AG09309 (cell line): ENCODE measurements at regions not wholly inside any gene's neighbourhood (a gene's known extent, or its start where the extent isn't known, plus 50 kb on each side); places are given as distances from the start of the nearest gene placed in this dataset.

Experiments used
- DNase-seq: peaks from one replicate; pipeline ENCODE4 v3.0.0-alpha.2; 2010; ENCODE audit warnings: low read depth
- H3K4me3 ChIP-seq: 2 replicates; pipeline ENCODE4 v1.5.1; 2011; ENCODE audit warnings: mild to moderate bottlenecking, low read depth, low read length, moderate library complexity; ENCODE audit not compliant: control insufficient read depth
- TF ChIP-seq, protein P1 (sequence below): IDR thresholded peaks from 2 replicates; pipeline ENCODE4 v1.5.1; 2011; ENCODE audit warnings: mild to moderate bottlenecking, low read depth, low read length, inconsistent platforms; ENCODE audit not compliant: insufficient read depth, control insufficient read depth; ENCODE audit errors: missing control alignments

DNA sequence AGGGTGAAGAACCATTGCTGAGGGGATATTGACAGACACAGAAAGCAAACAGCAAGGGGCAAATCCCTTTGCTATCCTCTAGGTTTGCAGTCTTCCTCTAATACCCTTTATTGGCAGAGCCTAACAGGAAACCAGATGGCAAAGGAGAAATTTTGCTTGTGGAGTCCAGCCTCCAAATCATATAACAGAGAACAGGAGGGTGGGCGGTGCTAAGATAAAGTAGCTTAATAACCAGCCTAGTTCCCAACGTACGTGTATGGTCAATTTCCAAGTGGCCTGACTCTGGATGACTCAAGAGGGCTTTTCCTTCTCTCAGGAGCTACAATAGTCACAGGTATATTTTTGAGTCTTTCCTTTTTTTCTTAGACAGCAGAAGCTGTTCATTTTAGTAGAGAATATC, 404.5 kb downstream of the PDCD6IP start:
- DNase-seq, result no peak
- TF ChIP-seq, protein P1, sequence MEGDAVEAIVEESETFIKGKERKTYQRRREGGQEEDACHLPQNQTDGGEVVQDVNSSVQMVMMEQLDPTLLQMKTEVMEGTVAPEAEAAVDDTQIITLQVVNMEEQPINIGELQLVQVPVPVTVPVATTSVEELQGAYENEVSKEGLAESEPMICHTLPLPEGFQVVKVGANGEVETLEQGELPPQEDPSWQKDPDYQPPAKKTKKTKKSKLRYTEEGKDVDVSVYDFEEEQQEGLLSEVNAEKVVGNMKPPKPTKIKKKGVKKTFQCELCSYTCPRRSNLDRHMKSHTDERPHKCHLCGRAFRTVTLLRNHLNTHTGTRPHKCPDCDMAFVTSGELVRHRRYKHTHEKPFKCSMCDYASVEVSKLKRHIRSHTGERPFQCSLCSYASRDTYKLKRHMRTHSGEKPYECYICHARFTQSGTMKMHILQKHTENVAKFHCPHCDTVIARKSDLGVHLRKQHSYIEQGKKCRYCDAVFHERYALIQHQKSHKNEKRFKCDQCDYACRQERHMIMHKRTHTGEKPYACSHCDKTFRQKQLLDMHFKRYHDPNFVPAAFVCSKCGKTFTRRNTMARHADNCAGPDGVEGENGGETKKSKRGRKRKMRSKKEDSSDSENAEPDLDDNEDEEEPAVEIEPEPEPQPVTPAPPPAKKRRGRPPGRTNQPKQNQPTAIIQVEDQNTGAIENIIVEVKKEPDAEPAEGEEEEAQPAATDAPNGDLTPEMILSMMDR, result no peak
- no peak overlapping the region for H3K4me3 ChIP-seq

DNA sequence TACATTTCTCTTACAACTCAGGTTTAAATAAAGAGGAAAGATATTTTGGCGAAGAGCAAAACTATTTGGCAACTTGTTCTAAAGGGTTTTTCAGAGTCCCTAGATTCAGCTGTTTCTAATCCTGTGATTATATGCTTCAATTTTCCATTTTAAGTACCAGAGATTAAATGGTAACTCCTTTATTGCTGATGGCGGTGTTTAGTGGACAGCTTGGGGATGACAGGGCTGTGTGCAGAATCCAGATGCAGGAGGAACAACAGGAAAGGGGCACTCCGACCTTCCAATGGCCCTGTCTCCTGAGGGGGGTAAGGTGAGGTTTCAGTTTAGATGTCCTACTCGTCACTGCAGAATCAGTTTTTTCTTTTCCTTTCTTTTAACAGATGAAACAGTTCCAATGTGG, 405.0 kb downstream of the PDCD6IP start:
- TF ChIP-seq, protein P1, result no peak
- H3K4me3 ChIP-seq, result no peak overlapping the region
- DNase-seq, result no peak

DNA sequence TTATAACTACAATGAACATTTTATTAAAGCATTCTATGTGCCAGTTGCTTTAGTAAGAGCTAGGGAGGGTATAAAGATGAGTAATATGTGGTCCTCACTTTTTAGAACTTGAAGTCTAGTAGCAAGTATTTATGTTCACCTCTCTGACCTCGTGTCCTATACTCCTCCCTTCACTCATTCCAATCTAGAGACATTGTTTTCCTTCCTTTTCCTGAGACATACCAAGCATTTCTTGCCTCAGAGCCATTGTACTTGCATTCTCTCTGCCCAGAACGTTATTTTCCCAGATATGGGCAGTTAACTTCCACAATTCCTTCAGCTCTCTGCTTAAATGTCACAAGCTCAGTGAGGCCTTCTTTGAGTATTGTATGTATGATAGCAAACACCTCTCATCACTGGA, 408.6 kb downstream of the PDCD6IP start:
- no peak overlapping the region for H3K4me3 ChIP-seq
- TF ChIP-seq, protein P1, result no peak
- DNase-seq, result no peak

DNA sequence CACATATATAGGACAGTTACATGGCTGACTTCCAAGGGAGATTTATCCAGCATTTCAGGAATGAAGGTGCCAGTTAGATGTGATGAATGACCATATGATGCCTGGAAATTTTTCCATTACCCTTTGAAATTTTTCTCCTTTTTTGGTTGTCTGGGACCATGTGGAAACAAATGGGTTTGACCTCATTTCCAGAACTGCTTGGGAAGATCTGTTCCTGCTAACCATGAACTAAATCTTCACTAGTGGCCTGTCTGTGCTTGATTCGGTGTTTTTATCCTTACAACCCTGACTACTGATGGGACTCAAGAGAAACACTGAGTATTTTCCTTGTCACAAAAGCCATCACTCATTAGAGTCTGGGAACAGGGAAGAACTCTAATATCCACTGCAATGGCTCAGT, 409.4 kb downstream of the PDCD6IP start:
- TF ChIP-seq, protein P1, result no peak
- no peak overlapping the region for H3K4me3 ChIP-seq
- no peak for DNase-seq

DNA sequence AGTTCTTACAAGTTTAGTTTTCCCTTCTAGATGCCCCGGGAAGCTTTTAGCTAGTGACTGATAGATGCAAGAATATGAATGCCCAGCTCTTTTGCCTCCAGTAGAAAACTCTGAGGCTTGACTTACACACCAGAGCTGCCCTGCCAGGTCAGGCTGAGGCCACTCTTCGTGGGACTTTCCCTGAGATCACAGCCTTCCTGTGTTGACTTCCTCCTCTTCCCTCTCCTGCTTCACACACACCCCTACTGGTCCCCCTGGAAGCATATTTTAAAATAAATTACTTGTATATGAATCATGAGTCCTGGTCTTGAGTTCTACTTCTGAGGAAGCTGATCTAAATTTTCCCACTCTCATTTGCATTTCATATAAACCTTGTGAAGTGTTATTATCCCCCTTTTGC, 413.7 kb downstream of the PDCD6IP start:
- no peak for DNase-seq
- H3K4me3 ChIP-seq, result no peak overlapping the region
- TF ChIP-seq, protein P1, result no peak

DNA sequence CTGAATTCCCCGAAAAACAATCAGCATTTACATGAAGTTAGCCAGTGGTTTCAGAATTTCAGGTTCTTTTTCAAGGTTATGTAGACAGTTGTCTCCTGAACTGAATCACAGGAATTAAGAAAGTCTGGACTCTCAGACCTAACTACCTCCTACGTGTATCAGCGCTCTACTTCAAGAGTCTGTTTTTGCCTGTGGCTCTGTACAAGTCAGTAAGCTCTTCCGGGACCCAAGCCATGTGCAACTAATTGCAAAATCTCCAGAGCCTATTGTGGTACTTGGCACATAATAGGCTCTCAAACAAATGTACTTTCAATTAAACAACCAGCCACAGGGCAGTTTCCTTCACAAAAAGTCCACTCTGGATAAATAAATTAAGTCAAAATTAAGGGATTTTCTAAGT, 414.2 kb downstream of the PDCD6IP start:
- DNase-seq, result peak; percentile 8
- H3K4me3 ChIP-seq, result no peak overlapping the region
- TF ChIP-seq, protein P1, result no peak

DNA sequence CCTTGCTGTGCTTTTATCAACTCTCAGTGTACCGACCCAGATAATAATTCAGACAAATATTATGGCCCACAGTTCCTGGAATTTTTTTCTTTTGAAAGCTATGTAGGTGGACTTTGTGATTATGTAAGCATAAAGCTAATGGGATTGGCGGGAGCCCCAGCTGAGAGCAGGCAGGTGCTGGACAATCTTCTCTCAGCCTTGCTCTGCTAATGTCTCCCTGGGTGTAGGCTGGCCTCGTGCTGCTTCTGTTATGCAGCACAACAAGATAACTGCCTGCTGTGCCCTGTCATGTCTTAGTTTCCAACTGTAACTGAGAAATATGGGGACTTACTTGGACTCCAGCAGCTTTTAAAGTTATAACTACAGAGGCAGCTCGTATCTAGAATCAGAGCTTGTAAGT, 415.0 kb downstream of the PDCD6IP start:
- H3K4me3 ChIP-seq, result no peak overlapping the region
- TF ChIP-seq, protein P1, result no peak
- no peak for DNase-seq
